Kidney (tissue), 13 donors: ENCODE measurements at regions not wholly inside any gene's neighbourhood (a gene's known extent, or its start where the extent isn't known, plus 50 kb on each side); places are given as distances from the start of the nearest gene placed in this dataset.
"Not testable (repeated sequence)": the region's sequence is repeated elsewhere in the genome, so short reads cannot be mapped to it uniquely, and the experiment has no call there.

Experiments used
- DNase-seq, 5 donors: peaks; one replicate each; pipeline ENCODE4 v3.0.0-alpha.2; 2013 to 2020
- FAIRE-seq: peaks from 2 replicates; lab custom pipeline; 2012; peaks lifted over from hg19 to GRCh38; lab: Jason Lieb, UNC
- H3K27ac ChIP-seq, 2 donors: one replicate each; pipeline ENCODE4 v1.7.0; 2013; ENCODE audit warnings: low read depth in 2 of 2, low read length in 2 of 2, inconsistent platforms in 1 of 2
- H3K27me3 ChIP-seq: one replicate; pipeline ENCODE4 v1.7.1; 2013; ENCODE audit warnings: low read length, inconsistent platforms; ENCODE audit not compliant: control insufficient read depth, insufficient read depth
- H3K36me3 ChIP-seq, 3 donors: one replicate each; pipeline versions ENCODE4 v1.7.0 to v1.7.1; 2013; ENCODE audit warnings: low read length in 3 of 3, control low read depth in 1 of 3, inconsistent platforms in 1 of 3; ENCODE audit not compliant: insufficient read depth in 3 of 3, control insufficient read depth in 2 of 3
- H3K4me1 ChIP-seq, 3 donors: one replicate each; pipeline versions ENCODE4 v1.7.0 to v1.7.1; 2013; ENCODE audit warnings: low read length in 3 of 3, inconsistent platforms in 1 of 3, low read depth in 1 of 3; ENCODE audit not compliant: control insufficient read depth in 2 of 3, insufficient read depth in 2 of 3
- H3K4me3 ChIP-seq, 3 donors: one replicate each; pipeline versions ENCODE4 v1.7.0 to v1.8.1; 2013; ENCODE audit warnings: low read length in 3 of 3, control low read depth in 1 of 3, inconsistent platforms in 1 of 3
- H3K9ac ChIP-seq, 3 donors: one replicate each; pipeline versions ENCODE4 v1.7.0 to v1.7.1; 2013; ENCODE audit warnings: low read length in 3 of 3, control low read depth in 1 of 3, inconsistent platforms in 1 of 3
- H3K9me3 ChIP-seq, 3 donors: one replicate each; pipeline versions ENCODE4 v1.7.0 to v1.7.1; 2013; ENCODE audit warnings: low read length in 3 of 3, control low read depth in 1 of 3, inconsistent platforms in 1 of 3; ENCODE audit not compliant: control insufficient read depth in 2 of 3, insufficient read depth in 1 of 3
- CTCF ChIP-seq: IDR thresholded peaks from 3 replicates; pipeline ENCODE4 v1.5.1; 2012; ENCODE audit warnings: mild to moderate bottlenecking, moderate library complexity, borderline replicate concordance; ENCODE audit not compliant: insufficient read depth; ENCODE audit errors: extremely low read depth
- intact Hi-C: fragments of 100-400 bp; cut with DNase I; formaldehyde crosslinking; loops from one replicate; pipeline ENCODE4 v1.11.1; 2022
- donor health status: control.
- donor health status: control.
- donor health status: control.
- donor health status: control.
- donor health status: control.
- donor health status: DM: yes; HTN: yes; CAD: no.
- donor health status: Normal renal cell carcinoma (clear cell type).

GRCh38 chr19:27824108-27824507 lies 1388.8 kb downstream of the UQCRFS1 start:
- intact Hi-C loops, result no loop called here
- FAIRE-seq (no peak), DNase-seq (no peak)
- TF ChIP-seq CTCF, result no peak
- H3K36me3 ChIP-seq, result no peaks in the 10 kb centered on the region
- H3K27me3 ChIP-seq, result no peaks in the 10 kb centered on the region
- no peak overlapping the region for H3K9ac ChIP-seq
- no peak overlapping the region for H3K4me3 ChIP-seq
- H3K4me1 ChIP-seq, result no peaks in the 10 kb centered on the region
- H3K27ac ChIP-seq, result no peak overlapping the region
- no peaks in the 10 kb centered on the region for H3K9me3 ChIP-seq

- Histone ChIP-seq H3K9me3 (no peaks in the 10 kb centered on the region), H3K27ac (no peak overlapping the region), H3K27me3 (no peaks in the 10 kb centered on the region), H3K9ac (no peak overlapping the region), H3K4me3 (no peak overlapping the region), H3K4me1 (no peaks in the 10 kb centered on the region), H3K36me3 (no peaks in the 10 kb centered on the region)
- FAIRE-seq (no peak), DNase-seq (no peak)
- intact Hi-C loops, result no loop called here
- TF ChIP-seq CTCF, result no peak
Observed at GRCh38 chr19:27822336-27822735, 1390.6 kb downstream of the UQCRFS1 start.

- Histone ChIP-seq H3K4me3 (no peak overlapping the region), H3K27ac (no peak overlapping the region), H3K27me3 (no peaks in the 10 kb centered on the region), H3K36me3 (no peaks in the 10 kb centered on the region), H3K9ac (no peak overlapping the region), H3K9me3 (no peaks in the 10 kb centered on the region), H3K4me1 (no peaks in the 10 kb centered on the region)
- intact Hi-C loops, result no loop called here
- FAIRE-seq (no peak), DNase-seq (no peak)
- no peak for TF ChIP-seq CTCF
Observed at GRCh38 chr19:27821418-27822018, 1391.4 kb downstream of the UQCRFS1 start.

GRCh38 chr19:27815985-27816384 lies 1397.0 kb downstream of the UQCRFS1 start:
- Histone ChIP-seq H3K9me3 (peaks cover 0 to 4% (median 0%) of the 10 kb centered on the region in 3 donors), H3K27me3 (no peaks in the 10 kb centered on the region), H3K36me3 (no peaks in the 10 kb centered on the region), H3K9ac (no peak overlapping the region), H3K27ac (no peak overlapping the region), H3K4me1 (no peaks in the 10 kb centered on the region), H3K4me3 (no peak overlapping the region)
- intact Hi-C loops, result no loop called here
- FAIRE-seq (no peak), DNase-seq (no peak)
- no peak for TF ChIP-seq CTCF

GRCh38 chr19:27814834-27815233 lies 1398.1 kb downstream of the UQCRFS1 start:
- DNase-seq, intact Hi-C loops, H3K4me1 ChIP-seq, H3K27ac ChIP-seq, H3K9ac ChIP-seq, H3K36me3 ChIP-seq, FAIRE-seq, H3K9me3 ChIP-seq, H3K27me3 ChIP-seq, H3K4me3 ChIP-seq: not testable (repeated sequence)

- H3K4me3 ChIP-seq, H3K4me1 ChIP-seq, DNase-seq, H3K27me3 ChIP-seq, FAIRE-seq, intact Hi-C loops, H3K9ac ChIP-seq, H3K9me3 ChIP-seq, H3K36me3 ChIP-seq, H3K27ac ChIP-seq: not testable (repeated sequence)
Observed at GRCh38 chr19:27814274-27814673, 1398.7 kb downstream of the UQCRFS1 start.
